A549 (cell line): ENCODE measurements at regions not wholly inside any gene's neighbourhood (a gene's known extent, or its start where the extent isn't known, plus 50 kb on each side); places are given as distances from the start of the nearest gene placed in this dataset.

Experiments
- ATAC-seq, 2 experiments: fragments of 200-7000 bp in 1 of 2; fragments of >200 bp in 1 of 2; cut with Nextera tagmentation in 1 of 2; cut with Tn5 transposase in 1 of 2; 3 replicates each; pipeline versions ENCODE4 v1.8.0 to v1.9.1; 2018 to 2020; ENCODE audit warnings: mild to moderate bottlenecking in 1 of 2, moderate library complexity in 1 of 2
- CTCF ChIA-PET: fragments of 300-600 bp; sonication (Branson Sonifier 250); formaldehyde crosslinking; extraction: SDS; loops from one replicate; lab custom pipeline; 2021; ENCODE audit warnings: antibody characterized with exemption, inconsistent platforms; lab: Yijun Ruan, JAX
- POLR2A ChIA-PET: fragments of 350-600 bp; formaldehyde crosslinking; extraction: SDS; loops from one replicate; lab custom pipeline; 2021; ENCODE audit warnings: antibody characterized with exemption, inconsistent platforms; lab: Yijun Ruan, JAX
- DNase-seq, 2 experiments: peaks; one replicate each; pipeline versions ENCODE4 v3.0.0 to v3.0.0-alpha.2; 2011 to 2016; ENCODE audit warnings: low read depth in 1 of 2, low spot score in 1 of 2
- FAIRE-seq: peaks from 2 replicates; lab custom pipeline; 2011; peaks lifted over from hg19 to GRCh38; lab: Jason Lieb, UNC
- H3K27ac ChIP-seq, 2 experiments: fragments of >200 bp; sonication (Bioruptor Twin); formaldehyde crosslinking; 3 replicates each; pipeline ENCODE4 v1.5.1; 2016 to 2017
- H3K4me1 ChIP-seq: fragments of >200 bp; sonication (Bioruptor Twin); formaldehyde crosslinking; 3 replicates; pipeline ENCODE4 v1.6.1; 2016
- H3K4me2 ChIP-seq: fragments of >200 bp; sonication (Bioruptor Twin); formaldehyde crosslinking; 3 replicates; pipeline ENCODE4 v1.6.1; 2016
- H3K4me3 ChIP-seq: fragments of >200 bp; sonication (Bioruptor Twin); formaldehyde crosslinking; 3 replicates; pipeline ENCODE4 v1.5.1; 2016
- H3K9me3 ChIP-seq: fragments of >200 bp; sonication (Bioruptor Twin); formaldehyde crosslinking; 3 replicates; pipeline ENCODE4 v1.6.1; 2016
- CBX2 ChIP-seq: fragments of 200-600 bp; sonication (generic); IDR thresholded peaks from 2 replicates; pipeline ENCODE4 v1.6.1; 2016; ENCODE audit warnings: low read depth, mild to moderate bottlenecking, borderline replicate concordance
- CHD4 ChIP-seq: fragments of 200-600 bp; sonication (generic); IDR thresholded peaks from 2 replicates; pipeline ENCODE4 v1.6.1; 2016; ENCODE audit warnings: antibody characterized with exemption, mild to moderate bottlenecking, borderline replicate concordance
- E2F6 ChIP-seq: IDR thresholded peaks from 2 replicates; pipeline ENCODE4 v1.6.1; 2012; ENCODE audit warnings: low read depth, borderline replicate concordance
- EHMT2 ChIP-seq: fragments of 200-600 bp; sonication (generic); IDR thresholded peaks from 2 replicates; pipeline ENCODE4 v1.6.1; 2016; ENCODE audit warnings: antibody characterized with exemption, low read depth, mild to moderate bottlenecking, moderate library complexity
- EP300 ChIP-seq, 2 experiments: fragments of >200 bp; sonication (Bioruptor Twin); formaldehyde crosslinking; IDR thresholded peaks; 2 replicates in 1 of 2; 3 replicates in 1 of 2; pipeline ENCODE4 v1.6.1; 2016 to 2017
- ESRRA ChIP-seq: fragments of 150-350 bp; IDR thresholded peaks from 2 replicates; pipeline ENCODE4 v1.6.1; 2014; ENCODE audit warnings: mild to moderate bottlenecking, low read length, borderline replicate concordance
- HOXA7 ChIP-seq: fragments of 250-450 bp; sonication (Bioruptor Pico); IDR thresholded peaks from 2 replicates; pipeline ENCODE4 v1.5.0; 2020; ENCODE audit warnings: mild to moderate bottlenecking, moderate library complexity
- HOXB5 ChIP-seq: fragments of 250-450 bp; sonication (Bioruptor Pico); IDR thresholded peaks from 2 replicates; pipeline ENCODE4 v1.5.0; 2020; ENCODE audit warnings: mild to moderate bottlenecking, moderate library complexity
- KDM1A ChIP-seq: fragments of 200-600 bp; sonication (generic); IDR thresholded peaks from 2 replicates; pipeline ENCODE4 v1.6.1; 2016; ENCODE audit warnings: low read depth, mild to moderate bottlenecking
- KDM5A ChIP-seq: fragments of 200-600 bp; sonication (generic); IDR thresholded peaks from 2 replicates; pipeline ENCODE4 v1.6.1; 2016; ENCODE audit warnings: antibody characterized with exemption, mild to moderate bottlenecking
- MAFK ChIP-seq: fragments of 450-650 bp; IDR thresholded peaks from 2 replicates; pipeline ENCODE4 v1.6.1; 2014; ENCODE audit not compliant: partially characterized antibody
- MAX ChIP-seq: IDR thresholded peaks from 2 replicates; pipeline ENCODE4 v1.6.1; 2012
- PHF8 ChIP-seq: fragments of 200-600 bp; sonication (generic); IDR thresholded peaks from 2 replicates; pipeline ENCODE4 v1.6.1; 2016; ENCODE audit warnings: low read depth, mild to moderate bottlenecking, antibody characterized with exemption, moderate library complexity, borderline replicate concordance
- POLR2A ChIP-seq: IDR thresholded peaks from 2 replicates; pipeline ENCODE4 v1.6.1; 2012; ENCODE audit warnings: mild to moderate bottlenecking, low read length
- RFX5 ChIP-seq: fragments of 450-650 bp; IDR thresholded peaks from 2 replicates; pipeline ENCODE4 v1.7.1; 2014; ENCODE audit warnings: antibody characterized with exemption, mild to moderate bottlenecking, moderate library complexity
- RNF2 ChIP-seq: fragments of 200-600 bp; sonication (generic); IDR thresholded peaks from 2 replicates; pipeline ENCODE4 v1.6.1; 2016; ENCODE audit warnings: low read depth, mild to moderate bottlenecking, antibody characterized with exemption, moderate library complexity, borderline replicate concordance
- SMC3 ChIP-seq: fragments of >200 bp; sonication (Bioruptor Twin); formaldehyde crosslinking; IDR thresholded peaks from 3 replicates; pipeline ENCODE4 v1.6.1; 2018; ENCODE audit warnings: inconsistent platforms
- SREBF2 ChIP-seq: fragments of 450-650 bp; IDR thresholded peaks from 2 replicates; pipeline ENCODE4 v1.6.1; 2014; ENCODE audit warnings: mild to moderate bottlenecking, moderate library complexity
- ZC3H11A ChIP-seq: fragments of 450-650 bp; IDR thresholded peaks from 2 replicates; pipeline ENCODE4 v1.6.1; 2014; ENCODE audit warnings: antibody characterized with exemption, mild to moderate bottlenecking
- ZFP36 ChIP-seq: fragments of 450-650 bp; IDR thresholded peaks from 2 replicates; pipeline ENCODE4 v1.6.1; 2014; ENCODE audit warnings: borderline replicate concordance; ENCODE audit not compliant: partially characterized antibody
- ZNF302 ChIP-seq: fragments of 250-450 bp; sonication (Bioruptor Pico); IDR thresholded peaks from 2 replicates; pipeline ENCODE4 v1.9.0; 2021; ENCODE audit warnings: inconsistent platforms, mild to moderate bottlenecking, moderate library complexity
- ZSCAN20 ChIP-seq: fragments of 250-450 bp; sonication (Bioruptor Pico); IDR thresholded peaks from 2 replicates; pipeline ENCODE4 v1.8.0; 2022; ENCODE audit warnings: mild to moderate bottlenecking, moderate library complexity
- WGBS: methylation state at CpG from one replicate; pipeline ENCODE4 v1.1.6; 2017; ENCODE audit errors: missing lambda C conversion rate; 5-methylcytosine and 5-hydroxymethylcytosine counted together
- TF ChIP-seq, protein P1 (sequence below): fragments of 200-600 bp; sonication (generic); IDR thresholded peaks from 2 replicates; pipeline ENCODE4 v1.6.1; 2016; ENCODE audit warnings: antibody characterized with exemption, mild to moderate bottlenecking, moderate library complexity
- TF ChIP-seq, protein P2 (sequence below): fragments of 250-450 bp; sonication (Bioruptor Pico); IDR thresholded peaks from 2 replicates; pipeline ENCODE4 v1.5.0; 2021; ENCODE audit warnings: mild to moderate bottlenecking, moderate library complexity, borderline replicate concordance

- DNase-seq = no peak
- ATAC-seq = no peak
- Histone ChIP-seq H3K4me3 (no peak overlapping the region), H3K4me1 (peaks cover 3% of the 10 kb centered on the region; the same call in 1 of the 3 replicates), H3K4me2 (no peak overlapping the region), H3K27ac (no peak overlapping the region), H3K9me3 (no peaks in the 10 kb centered on the region)
- POLR2A ChIA-PET = no interaction called here
- WGBS = 85% methylated on average over 2 of the region's 2 CpGs
- FAIRE-seq = no peak
- CTCF ChIA-PET = no interaction called here
- no peak for TF ChIP-seq MAFK
- no peak for TF ChIP-seq MAX
- no peak for TF ChIP-seq SMC3
- TF ChIP-seq, protein P1, sequence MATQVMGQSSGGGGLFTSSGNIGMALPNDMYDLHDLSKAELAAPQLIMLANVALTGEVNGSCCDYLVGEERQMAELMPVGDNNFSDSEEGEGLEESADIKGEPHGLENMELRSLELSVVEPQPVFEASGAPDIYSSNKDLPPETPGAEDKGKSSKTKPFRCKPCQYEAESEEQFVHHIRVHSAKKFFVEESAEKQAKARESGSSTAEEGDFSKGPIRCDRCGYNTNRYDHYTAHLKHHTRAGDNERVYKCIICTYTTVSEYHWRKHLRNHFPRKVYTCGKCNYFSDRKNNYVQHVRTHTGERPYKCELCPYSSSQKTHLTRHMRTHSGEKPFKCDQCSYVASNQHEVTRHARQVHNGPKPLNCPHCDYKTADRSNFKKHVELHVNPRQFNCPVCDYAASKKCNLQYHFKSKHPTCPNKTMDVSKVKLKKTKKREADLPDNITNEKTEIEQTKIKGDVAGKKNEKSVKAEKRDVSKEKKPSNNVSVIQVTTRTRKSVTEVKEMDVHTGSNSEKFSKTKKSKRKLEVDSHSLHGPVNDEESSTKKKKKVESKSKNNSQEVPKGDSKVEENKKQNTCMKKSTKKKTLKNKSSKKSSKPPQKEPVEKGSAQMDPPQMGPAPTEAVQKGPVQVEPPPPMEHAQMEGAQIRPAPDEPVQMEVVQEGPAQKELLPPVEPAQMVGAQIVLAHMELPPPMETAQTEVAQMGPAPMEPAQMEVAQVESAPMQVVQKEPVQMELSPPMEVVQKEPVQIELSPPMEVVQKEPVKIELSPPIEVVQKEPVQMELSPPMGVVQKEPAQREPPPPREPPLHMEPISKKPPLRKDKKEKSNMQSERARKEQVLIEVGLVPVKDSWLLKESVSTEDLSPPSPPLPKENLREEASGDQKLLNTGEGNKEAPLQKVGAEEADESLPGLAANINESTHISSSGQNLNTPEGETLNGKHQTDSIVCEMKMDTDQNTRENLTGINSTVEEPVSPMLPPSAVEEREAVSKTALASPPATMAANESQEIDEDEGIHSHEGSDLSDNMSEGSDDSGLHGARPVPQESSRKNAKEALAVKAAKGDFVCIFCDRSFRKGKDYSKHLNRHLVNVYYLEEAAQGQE = no peak
- no peak for TF ChIP-seq KDM1A
- TF ChIP-seq CBX2 = no peak
- no peak for TF ChIP-seq CHD4
These were observed 222.6 kb upstream of the CEP162 start for GRCh38 chr6:84450018-84450417.

- ATAC-seq (no peak), FAIRE-seq (no peak), DNase-seq (no peak)
- H3K4me3 ChIP-seq = no peak overlapping the region
- no peaks in the 10 kb centered on the region for H3K9me3 ChIP-seq
- POLR2A ChIA-PET = no interaction called here
- no peak overlapping the region for H3K27ac ChIP-seq
- no peak for TF ChIP-seq KDM5A
- TF ChIP-seq E2F6 = no peak
- TF ChIP-seq PHF8 = no peak
- TF ChIP-seq, protein P2, sequence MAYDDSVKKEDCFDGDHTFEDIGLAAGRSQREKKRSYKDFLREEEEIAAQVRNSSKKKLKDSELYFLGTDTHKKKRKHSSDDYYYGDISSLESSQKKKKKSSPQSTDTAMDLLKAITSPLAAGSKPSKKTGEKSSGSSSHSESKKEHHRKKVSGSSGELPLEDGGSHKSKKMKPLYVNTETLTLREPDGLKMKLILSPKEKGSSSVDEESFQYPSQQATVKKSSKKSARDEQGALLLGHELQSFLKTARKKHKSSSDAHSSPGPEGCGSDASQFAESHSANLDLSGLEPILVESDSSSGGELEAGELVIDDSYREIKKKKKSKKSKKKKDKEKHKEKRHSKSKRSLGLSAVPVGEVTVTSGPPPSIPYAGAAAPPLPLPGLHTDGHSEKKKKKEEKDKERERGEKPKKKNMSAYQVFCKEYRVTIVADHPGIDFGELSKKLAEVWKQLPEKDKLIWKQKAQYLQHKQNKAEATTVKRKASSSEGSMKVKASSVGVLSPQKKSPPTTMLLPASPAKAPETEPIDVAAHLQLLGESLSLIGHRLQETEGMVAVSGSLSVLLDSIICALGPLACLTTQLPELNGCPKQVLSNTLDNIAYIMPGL = no peak
- TF ChIP-seq ZSCAN20 (CRISPR knock-in tag) = no peak
- no peak for TF ChIP-seq CBX2
- no peak for TF ChIP-seq ZNF302 (CRISPR knock-in tag)
- TF ChIP-seq HOXA7 (CRISPR knock-in tag) = no peak
- no peak for TF ChIP-seq MAX
- TF ChIP-seq HOXB5 (CRISPR knock-in tag) = no peak
- no peak for TF ChIP-seq ESRRA
- TF ChIP-seq RFX5 = no peak
- no peak for TF ChIP-seq POLR2A
- no peak for TF ChIP-seq ZC3H11A
- TF ChIP-seq, protein P1 = no peak
- no peak for TF ChIP-seq SREBF2
- TF ChIP-seq RNF2 = no peak
- TF ChIP-seq EHMT2 = no peak
- TF ChIP-seq EP300 (IDR thresholded peaks at IDR 0.05) = no peak
- TF ChIP-seq ZFP36 = no peak
- CTCF ChIA-PET = interaction anchor here (0.6 to 1.1 kb wide), 2 partner anchors 27 to 553 kb away, joined by 3 read pairs; no protein-coding TSS in a partner anchor
- 78% methylated on average over 6 of the region's 6 CpGs for whole genome bisulfite sequencing
- H3K4me2 ChIP-seq = peak overlapping the region; percentile 21; the same call in 1 of the 3 replicates
- peaks cover 3% of the 10 kb centered on the region; the same call in 1 of the 3 replicates for H3K4me1 ChIP-seq
These were observed 221.8 kb upstream of the CEP162 start for GRCh38 chr6:84449220-84449619.
